HepG2 (cell line): ENCODE measurements at regions not wholly inside any gene's neighbourhood (a gene's known extent, or its start where the extent isn't known, plus 50 kb on each side); places are given as distances from the start of the nearest gene placed in this dataset.

Experiments used
- ATRX ChIP-seq: sonication (generic); formaldehyde crosslinking; IDR thresholded peaks from 2 replicates; pipeline ENCODE4 v1.4.0; 2020; ENCODE audit warnings: missing genetic modification reagents, borderline replicate concordance
- DNMT3B ChIP-seq: conservative IDR thresholded peaks from 2 replicates; pipeline ENCODE4 v1.6.1; 2016; ENCODE audit warnings: missing biosample characterization, control low read depth
- ISX ChIP-seq: sonication (generic); formaldehyde crosslinking; conservative IDR thresholded peaks from 2 replicates; pipeline ENCODE4 v1.5.0; 2020; ENCODE audit warnings: missing genetic modification reagents
- RFX1 ChIP-seq: fragments of 450-650 bp; IDR thresholded peaks from 2 replicates; pipeline ENCODE4 v1.6.1; 2017
- SPEN ChIP-seq: sonication (generic); formaldehyde crosslinking; IDR thresholded peaks from 2 replicates; pipeline ENCODE4 v1.5.1; 2020; ENCODE audit warnings: low read depth, mild to moderate bottlenecking, missing genetic modification reagents
- TSC22D2 ChIP-seq: sonication (generic); formaldehyde crosslinking; IDR thresholded peaks from 2 replicates; pipeline ENCODE4 v1.5.1; 2020; ENCODE audit warnings: missing genetic modification reagents, mild to moderate bottlenecking, borderline replicate concordance
- ZBTB20 ChIP-seq: sonication (generic); formaldehyde crosslinking; IDR thresholded peaks from 2 replicates; pipeline ENCODE4 v1.8.1; 2023; ENCODE audit warnings: missing genetic modification reagents, low read depth, mild to moderate bottlenecking, borderline replicate concordance
- ZFP36 ChIP-seq: fragments of 150-350 bp; IDR thresholded peaks from 2 replicates; pipeline ENCODE4 v1.6.1; 2018; ENCODE audit warnings: borderline replicate concordance, low read length, low read depth; ENCODE audit not compliant: partially characterized antibody
- ZFP36L1 ChIP-seq: sonication (generic); formaldehyde crosslinking; IDR thresholded peaks from 2 replicates; pipeline ENCODE4 v1.8.0; 2022; ENCODE audit warnings: mild to moderate bottlenecking, missing genetic modification reagents, moderate library complexity
- ZNF230 ChIP-seq: sonication (generic); formaldehyde crosslinking; IDR thresholded peaks from 2 replicates; pipeline ENCODE4 v1.4.0; 2020; ENCODE audit warnings: mild to moderate bottlenecking, missing genetic modification reagents
- ZNF281 ChIP-seq: sonication (generic); formaldehyde crosslinking; IDR thresholded peaks from 2 replicates; pipeline ENCODE4 v1.4.0; 2020; ENCODE audit warnings: missing genetic modification reagents, borderline replicate concordance
- ZNF407 ChIP-seq: sonication (generic); formaldehyde crosslinking; IDR thresholded peaks from one replicate; pipeline ENCODE4 v1.5.1; 2020; ENCODE audit warnings: mild to moderate bottlenecking, missing genetic modification reagents; ENCODE audit errors: not compliant biosample characterization
- ZNF687 ChIP-seq: sonication (generic); formaldehyde crosslinking; IDR thresholded peaks from 2 replicates; pipeline ENCODE4 v1.5.1; 2020; ENCODE audit warnings: mild to moderate bottlenecking, missing genetic modification reagents, moderate library complexity

- TF ChIP-seq ZNF687 (CRISPR knock-in tag) (peak; percentile 76), ATRX (CRISPR knock-in tag) (no peak), ZFP36 (no peak), SPEN (CRISPR knock-in tag) (peak; percentile 47; the same call in 1 of the 2 replicates), ZFP36L1 (CRISPR knock-in tag) (no peak), RFX1 (no peak), ZNF230 (CRISPR knock-in tag) (0 out of 2 replicates have a peak, but pooled peaks have one; percentile 31), ZNF281 (CRISPR knock-in tag) (peak; percentile 34; the same call in 1 of the 2 replicates), TSC22D2 (CRISPR knock-in tag) (no peak), DNMT3B (CRISPR knock-in tag) (0 out of 2 replicates have a peak, but pooled peaks have one; percentile 34), ISX (CRISPR knock-in tag) (no peak), ZNF407 (CRISPR knock-in tag) (no peak), ZBTB20 (CRISPR knock-in tag) (0 out of 2 replicates have a peak, but pooled peaks have one; percentile 44)
Measured at GRCh38 chr11:126147208-126148111, 64.0 kb downstream of the RPUSD4 start (continued).
